ENCODE measurements at regions not wholly inside any gene's neighbourhood (a gene's known extent, or its start where the extent isn't known, plus 50 kb on each side); places are given as distances from the start of the nearest gene placed in this dataset.

DNA sequence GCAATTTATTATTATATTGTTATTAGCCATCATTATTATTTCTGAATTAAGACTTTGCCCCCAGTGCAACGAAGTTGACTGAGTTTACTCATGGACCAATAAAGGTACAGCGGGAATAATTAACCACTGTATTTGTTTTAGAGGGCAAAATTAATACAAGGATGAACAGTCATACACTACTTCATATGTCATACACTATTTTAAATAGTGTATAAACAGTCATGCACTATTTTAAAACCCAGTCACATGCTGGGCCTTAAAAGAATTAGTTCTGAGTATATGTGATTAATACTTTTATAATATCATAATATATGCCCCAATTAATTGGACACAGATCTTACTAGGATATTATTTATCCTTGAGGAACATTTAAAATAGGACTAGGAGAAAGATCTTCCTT, 125.3 kb upstream of the NANOGP8 start:
- TF ChIP-seq, protein P1, sequence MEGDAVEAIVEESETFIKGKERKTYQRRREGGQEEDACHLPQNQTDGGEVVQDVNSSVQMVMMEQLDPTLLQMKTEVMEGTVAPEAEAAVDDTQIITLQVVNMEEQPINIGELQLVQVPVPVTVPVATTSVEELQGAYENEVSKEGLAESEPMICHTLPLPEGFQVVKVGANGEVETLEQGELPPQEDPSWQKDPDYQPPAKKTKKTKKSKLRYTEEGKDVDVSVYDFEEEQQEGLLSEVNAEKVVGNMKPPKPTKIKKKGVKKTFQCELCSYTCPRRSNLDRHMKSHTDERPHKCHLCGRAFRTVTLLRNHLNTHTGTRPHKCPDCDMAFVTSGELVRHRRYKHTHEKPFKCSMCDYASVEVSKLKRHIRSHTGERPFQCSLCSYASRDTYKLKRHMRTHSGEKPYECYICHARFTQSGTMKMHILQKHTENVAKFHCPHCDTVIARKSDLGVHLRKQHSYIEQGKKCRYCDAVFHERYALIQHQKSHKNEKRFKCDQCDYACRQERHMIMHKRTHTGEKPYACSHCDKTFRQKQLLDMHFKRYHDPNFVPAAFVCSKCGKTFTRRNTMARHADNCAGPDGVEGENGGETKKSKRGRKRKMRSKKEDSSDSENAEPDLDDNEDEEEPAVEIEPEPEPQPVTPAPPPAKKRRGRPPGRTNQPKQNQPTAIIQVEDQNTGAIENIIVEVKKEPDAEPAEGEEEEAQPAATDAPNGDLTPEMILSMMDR (conservative IDR thresholded peaks at IDR 0.05; ENCODE audit: low read depth, low read length), result no peak
- no peak for TF ChIP-seq MAFK (IDR thresholded peaks at IDR 0.05; ENCODE audit: low read depth, low read length)
- no peak for TF ChIP-seq RAD21 (IDR thresholded peaks at IDR 0.05; ENCODE audit: low read length)
- TF ChIP-seq POLR2A (IDR thresholded peaks at IDR 0.05; ENCODE audit: low read depth, low read length), result no peak
- TF ChIP-seq, protein P2, sequence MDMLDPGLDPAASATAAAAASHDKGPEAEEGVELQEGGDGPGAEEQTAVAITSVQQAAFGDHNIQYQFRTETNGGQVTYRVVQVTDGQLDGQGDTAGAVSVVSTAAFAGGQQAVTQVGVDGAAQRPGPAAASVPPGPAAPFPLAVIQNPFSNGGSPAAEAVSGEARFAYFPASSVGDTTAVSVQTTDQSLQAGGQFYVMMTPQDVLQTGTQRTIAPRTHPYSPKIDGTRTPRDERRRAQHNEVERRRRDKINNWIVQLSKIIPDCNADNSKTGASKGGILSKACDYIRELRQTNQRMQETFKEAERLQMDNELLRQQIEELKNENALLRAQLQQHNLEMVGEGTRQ (IDR thresholded peaks at IDR 0.05; ENCODE audit: low read depth, low read length), result no peak
- TF ChIP-seq BHLHE40 (IDR thresholded peaks at IDR 0.05; ENCODE audit: low read depth, low read length), result no peak
- TF ChIP-seq CHD1 (IDR thresholded peaks at IDR 0.05; ENCODE audit: low read depth, low read length), result no peak
- TF ChIP-seq RFX5 (IDR thresholded peaks at IDR 0.05; ENCODE audit: low read depth, low read length), result no peak
- no peak for TF ChIP-seq CEBPB (IDR thresholded peaks at IDR 0.05; ENCODE audit: low read depth, low read length)
